DMS153 (cell line): ENCODE measurements at regions not wholly inside any gene's neighbourhood (a gene's known extent, or its start where the extent isn't known, plus 50 kb on each side); places are given as distances from the start of the nearest gene placed in this dataset.

Experiments
- DNase-seq: peaks from one replicate; lab custom pipeline; 2025; lab: John Stamatoyannopoulos, UW

DNA sequence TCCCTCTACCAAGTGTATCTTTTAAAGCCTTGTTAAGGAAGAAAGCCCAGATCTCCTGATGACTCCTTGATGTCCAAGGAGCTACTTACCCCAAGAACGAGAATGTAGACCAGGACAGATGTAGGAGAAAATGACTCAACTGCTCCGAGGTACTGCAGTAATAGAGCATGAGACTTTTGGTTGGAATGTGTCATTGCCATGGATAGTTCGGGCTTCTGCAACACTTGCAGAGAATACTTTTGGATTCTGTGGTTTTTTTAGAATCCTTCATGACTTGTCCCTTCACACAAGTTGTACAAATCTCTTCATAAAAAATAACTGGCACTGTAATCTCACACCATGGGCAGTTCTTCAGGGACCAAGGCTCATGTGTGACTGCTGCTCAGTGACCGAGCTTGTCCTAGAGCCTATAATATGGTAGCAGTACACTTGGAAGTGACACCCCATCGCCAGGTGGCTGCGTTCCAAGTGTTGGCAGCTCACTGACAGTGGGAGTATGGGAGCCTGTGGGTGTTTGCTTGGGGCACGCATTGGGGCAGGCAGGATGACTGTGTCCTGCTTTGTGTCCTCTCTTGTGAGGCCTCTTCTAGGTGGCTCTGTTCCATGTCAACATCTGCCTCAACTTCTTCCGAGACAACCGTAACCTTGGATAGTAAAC is 87.9 kb upstream of the WDR1 start:
- DNase-seq: no peak

DNA sequence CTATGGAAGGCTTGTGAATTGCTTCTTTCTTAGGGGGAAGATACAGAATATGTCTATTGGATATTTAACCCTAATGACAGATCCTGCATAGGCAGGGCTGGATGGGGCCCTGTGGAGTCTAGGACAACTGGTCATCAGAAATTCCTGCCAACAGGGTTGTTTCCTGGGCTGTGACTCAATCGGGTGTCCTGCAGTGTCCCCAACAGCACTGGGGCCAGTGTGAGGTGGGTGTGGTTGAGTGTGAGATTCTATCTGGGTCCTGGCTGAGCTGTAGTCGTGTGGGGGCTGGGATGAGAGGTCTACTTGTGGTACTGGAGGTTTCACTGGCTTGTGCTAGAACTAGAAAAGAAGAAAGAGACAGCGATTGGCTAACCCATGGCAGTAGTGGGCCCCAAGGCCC is 87.3 kb upstream of the WDR1 start:
- DNase-seq: no peak

DNA sequence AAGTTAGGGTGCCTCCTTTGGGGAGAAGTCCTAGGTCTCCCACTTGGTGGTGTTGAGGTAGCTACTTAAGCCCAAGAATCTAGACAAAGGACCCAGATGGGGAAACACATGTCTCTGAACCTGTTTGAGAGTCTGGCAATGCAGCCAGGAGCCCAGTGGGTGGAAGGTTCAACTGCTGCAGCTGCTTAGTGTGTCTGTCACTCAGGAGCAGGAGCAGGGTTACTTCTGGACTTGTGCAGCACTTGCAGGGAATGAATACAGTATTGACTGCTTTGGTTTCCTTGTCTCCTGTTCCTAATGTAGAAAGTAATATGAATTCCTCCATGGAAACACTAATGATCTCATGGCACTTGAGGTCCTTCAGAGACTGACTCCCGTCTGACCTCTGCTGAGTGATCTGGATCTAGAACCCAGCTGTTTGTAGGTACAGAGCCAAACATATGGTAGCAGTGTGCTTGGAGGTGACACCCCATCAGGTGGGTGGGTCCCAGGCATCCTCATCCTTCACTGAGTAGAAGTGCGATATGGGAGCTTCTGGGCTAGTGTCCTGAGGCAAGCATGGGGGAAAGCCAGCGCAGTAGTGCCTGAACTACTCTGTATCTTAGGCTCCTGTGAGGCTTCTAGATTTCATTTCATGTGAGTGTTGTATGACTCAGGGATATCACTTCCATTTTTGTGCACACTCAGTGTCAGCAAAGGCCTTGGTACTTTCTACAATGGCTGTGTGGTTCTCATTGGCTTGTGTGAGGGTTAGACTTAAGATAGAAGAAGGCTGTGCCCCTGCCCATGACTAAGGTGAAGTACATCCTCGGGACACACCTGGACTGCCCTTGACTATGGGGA is 85.0 kb upstream of the WDR1 start:
- no peak for DNase-seq

DNA sequence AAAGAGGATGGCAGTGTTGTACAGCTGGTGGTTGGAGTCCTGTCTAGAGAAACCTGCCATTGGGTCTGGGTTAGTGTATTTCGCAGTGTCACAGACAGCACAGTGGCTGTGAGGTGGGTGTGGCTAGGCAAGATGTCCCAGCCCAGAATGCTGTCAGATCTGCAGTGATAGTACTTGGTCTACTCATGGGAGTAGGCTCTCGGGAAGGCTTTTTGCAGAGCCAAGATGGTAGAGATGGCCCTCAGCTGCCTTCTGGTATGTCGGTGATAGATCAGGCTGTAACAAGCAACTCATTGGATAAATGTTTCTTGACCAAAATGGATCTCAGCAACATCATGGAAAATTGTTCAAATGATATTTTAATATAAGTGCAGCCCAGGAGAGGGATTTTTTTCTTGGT is 84.3 kb upstream of the WDR1 start:
- DNase-seq: no peak

DNA sequence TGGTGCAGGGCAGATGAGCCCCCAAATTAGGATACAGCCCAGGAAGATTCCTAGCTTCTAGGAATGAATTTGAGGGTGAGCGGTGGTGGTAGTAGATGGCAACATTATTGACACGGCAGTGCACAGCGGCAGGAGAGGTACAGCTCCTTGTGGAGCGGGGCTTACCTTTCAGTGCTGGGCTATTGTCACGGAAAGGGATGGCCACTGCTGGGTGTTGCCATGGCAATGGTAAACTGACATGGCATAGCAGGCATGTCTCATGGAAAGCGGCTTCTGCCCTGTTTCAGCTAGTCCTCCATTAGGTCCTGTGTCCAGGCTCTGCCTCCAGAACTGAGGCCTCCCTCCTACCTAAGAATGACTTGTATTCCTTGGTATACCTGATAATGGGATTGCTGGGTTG is 81.8 kb upstream of the WDR1 start:
- no peak for DNase-seq

DNA sequence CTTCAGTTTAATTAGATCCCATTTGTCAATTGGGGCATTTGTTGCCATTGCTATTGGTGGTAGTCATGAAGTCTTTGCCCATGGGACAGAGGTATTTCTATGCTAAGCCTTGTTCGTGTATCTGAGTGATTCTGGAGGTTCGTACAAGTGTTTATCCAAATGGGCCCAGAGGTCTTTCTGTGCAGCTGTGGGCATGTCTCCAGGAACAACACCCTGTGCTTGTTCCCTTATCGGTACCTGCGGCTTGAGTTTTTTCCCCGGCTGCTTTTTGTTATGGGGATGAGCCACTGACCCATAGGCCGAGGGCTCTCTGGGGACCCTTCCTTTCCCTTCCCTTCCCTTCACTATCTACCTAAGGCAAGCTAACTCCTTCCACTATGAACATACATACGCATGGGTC is 81.4 kb upstream of the WDR1 start:
- DNase-seq: no peak

DNA sequence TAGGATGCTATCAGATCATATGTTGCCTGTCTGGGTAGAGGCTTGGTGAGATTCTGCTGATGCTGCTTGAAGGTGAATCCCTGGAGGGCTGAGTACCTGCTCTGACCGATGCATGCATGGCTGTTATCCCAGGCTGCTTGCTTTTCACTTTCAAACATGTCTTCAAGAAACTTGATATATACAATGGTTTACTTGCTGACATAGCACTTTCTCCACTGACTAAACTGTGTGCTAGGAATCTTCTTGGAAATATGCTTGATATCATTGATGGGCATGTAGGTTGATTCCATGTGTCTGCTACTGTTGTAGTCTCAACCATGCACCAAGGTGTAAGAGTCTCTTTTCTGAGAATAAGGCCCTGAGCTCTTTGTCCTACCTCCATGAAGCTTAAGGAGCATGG is 79.6 kb upstream of the WDR1 start:
- DNase-seq: no peak

DNA sequence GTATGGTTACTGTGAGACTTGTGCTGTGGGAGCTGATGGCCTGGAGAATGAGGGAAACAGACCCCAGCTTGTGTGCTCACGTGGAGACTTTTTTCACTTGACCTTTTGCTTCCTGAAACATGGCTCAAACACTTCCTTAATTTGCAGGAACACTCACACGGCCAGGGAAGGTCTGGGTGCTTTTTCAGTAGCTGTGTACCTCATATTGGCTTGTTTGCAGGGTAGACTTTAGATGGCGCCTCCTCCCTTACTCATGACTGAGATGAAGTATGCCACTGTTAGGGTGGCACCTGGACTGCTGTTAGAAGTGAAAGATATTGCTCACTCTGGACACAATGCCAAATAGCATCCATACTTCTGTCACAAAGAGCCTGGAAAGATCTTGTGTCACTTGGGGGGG is 75.7 kb upstream of the WDR1 start:
- no peak for DNase-seq

DNA sequence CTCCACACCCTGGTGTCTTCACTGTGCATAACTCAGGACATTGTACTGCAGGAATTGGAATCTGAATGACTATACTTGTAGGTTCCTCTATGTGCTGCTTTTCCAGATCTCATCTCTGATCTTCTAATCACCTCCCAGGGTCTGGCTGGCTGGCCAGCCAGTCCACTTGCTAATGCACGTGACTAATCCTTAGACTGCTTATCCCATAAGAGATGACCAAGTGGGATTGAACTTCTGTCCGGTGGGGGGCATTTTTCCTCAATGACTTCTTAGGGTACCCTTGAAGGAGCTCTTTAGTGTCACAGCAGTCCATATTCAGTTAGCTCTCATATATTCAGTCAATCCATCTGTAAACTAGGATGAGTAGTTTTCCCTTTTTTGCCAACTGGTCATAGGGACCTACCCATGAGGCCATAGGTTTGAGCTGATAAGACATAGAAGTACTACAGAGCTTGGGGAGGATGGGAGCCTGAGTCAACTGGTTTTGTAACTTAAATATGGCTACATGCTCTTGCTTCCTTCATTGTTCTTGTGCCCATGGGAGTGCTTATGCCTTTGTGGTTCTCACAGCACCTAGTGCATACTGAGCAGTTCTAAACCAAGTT is 71.9 kb upstream of the WDR1 start:
- no peak for DNase-seq

DNA sequence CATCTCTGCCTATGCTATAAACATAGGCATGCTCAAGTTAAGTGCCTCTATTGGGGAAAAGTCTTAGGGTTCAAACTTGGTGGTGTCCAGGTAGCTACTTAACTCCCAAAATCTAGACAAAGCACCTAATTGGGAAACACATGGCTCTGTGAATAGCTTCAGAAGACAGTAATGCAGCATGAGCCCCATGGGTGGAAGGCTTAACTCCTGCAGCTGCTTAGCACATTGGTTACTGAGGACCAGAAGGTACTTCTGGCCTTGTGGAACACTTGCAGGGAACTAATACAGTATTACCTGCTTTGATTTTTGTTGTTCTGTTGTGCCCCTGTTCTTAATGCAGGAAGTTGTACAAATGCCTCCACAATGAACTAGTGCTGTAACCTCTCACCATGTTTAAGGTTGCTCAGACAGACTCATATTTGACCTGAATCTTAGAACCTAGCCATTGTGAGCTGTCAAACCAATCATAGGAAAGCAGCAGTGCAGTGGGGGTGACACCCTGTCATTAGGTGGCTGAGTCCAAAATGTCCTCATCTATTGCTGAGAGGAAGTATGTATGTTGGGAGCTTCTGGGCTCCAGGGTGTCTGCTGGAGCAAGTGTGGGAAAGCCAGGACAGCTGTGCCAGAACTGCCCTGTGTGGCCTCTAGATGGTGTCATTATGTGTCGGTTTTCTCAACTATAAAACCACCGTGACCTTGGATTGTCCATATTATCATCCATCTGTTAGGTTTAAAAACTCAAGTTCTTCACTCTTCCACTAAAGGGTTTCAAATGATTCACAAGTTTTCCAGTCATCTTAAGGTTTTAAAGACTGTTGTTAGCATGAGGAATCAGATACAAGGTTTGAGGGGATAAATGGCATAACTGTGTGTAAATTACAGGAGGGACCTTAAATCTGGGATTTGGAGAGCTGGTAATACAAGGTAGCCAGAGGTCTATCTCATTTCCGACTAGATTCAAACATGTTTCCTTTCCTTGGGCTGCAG is 69.9 kb upstream of the WDR1 start:
- no peak for DNase-seq

DNA sequence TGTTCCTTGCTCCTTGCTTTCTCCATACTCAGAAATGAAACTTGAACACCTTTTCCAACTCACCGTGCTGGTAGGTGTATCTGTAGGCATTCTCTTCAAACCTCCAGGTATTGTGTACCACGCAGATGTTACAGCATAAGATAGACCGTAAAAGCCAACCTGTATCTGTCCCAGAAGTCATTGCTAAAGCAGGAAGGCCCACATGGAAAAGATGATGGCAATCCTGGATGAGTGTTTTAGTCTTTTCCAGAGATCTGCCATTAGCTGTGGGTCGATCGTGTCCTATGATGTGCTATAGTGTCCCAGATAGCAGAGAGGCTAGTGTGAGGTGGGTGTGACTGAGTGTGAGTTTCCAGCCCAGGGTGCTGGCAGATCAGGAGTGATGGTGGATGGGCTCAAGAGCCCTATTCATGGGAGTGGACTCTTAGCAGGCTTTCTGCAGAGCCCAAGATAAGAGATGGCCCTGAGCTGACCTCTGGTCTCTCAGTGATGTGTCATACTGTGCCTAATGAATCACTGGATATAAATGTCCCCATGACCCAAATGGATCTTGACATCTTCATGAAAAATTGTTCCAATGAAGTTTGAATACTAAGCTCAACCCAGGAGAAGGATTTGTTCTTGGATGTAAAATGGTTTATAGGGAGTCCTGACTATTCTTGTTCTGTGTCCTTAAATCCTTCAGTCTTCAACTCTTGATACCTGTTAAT is 69.1 kb upstream of the WDR1 start:
- no peak for DNase-seq

DNA sequence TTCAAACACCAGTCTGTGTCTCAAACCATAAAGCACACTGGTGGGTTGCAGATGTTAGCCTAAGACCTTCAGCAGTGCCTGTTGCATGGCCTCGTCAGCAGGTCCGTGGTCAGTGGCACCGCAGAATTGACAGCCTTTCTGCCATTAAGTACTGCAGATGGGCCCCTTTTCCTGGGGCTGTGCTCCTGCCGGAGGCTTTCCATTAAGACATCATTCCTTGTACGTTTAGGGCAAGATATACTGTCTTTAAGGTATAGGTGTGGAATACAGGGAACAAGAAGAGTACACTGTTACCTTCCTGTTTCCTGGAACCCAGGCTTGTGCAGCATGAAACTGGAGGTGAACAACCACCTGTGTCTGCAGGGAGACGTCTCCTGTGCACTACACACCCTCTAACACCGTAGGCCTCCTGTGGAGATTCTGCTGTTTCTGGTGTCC is 67.9 kb upstream of the WDR1 start:
- DNase-seq: no peak

DNA sequence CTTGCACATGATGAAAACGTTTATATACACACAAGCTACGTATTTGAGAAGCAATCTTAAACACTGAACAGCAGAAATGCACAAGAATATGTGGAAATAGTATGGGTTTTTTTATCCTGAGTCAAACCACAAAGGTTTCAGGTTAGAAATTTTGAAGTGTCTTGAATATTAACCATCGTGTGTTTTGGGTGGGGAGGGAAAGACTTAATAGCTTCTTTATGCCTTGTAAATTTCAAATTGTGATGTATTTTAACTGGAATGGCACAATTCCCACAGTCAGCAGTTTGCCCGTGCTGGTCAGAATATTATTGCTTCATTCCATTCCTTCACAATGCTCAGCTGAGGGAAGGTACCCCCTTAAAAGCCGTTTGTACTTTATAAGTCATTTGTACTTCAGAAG is 67.4 kb upstream of the WDR1 start:
- no peak for DNase-seq

DNA sequence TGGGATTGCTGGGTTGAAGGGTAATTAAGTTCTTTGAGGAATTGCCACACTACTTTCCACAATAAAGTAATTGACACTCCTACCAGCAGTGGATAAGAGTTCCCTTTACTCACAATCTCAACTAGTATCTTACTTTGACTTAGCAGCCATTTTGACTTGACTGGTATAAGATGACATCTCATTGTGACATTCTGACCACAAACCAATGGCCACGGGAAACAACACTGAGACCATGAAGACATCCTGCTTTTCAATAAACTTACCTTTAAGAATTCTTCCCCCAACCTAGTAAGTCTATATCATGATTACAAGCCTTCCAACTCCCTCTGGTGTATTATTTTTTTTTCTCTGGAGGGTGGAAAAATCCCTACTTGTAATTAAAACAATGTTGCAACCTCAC is 66.9 kb upstream of the WDR1 start:
- no peak for DNase-seq

DNA sequence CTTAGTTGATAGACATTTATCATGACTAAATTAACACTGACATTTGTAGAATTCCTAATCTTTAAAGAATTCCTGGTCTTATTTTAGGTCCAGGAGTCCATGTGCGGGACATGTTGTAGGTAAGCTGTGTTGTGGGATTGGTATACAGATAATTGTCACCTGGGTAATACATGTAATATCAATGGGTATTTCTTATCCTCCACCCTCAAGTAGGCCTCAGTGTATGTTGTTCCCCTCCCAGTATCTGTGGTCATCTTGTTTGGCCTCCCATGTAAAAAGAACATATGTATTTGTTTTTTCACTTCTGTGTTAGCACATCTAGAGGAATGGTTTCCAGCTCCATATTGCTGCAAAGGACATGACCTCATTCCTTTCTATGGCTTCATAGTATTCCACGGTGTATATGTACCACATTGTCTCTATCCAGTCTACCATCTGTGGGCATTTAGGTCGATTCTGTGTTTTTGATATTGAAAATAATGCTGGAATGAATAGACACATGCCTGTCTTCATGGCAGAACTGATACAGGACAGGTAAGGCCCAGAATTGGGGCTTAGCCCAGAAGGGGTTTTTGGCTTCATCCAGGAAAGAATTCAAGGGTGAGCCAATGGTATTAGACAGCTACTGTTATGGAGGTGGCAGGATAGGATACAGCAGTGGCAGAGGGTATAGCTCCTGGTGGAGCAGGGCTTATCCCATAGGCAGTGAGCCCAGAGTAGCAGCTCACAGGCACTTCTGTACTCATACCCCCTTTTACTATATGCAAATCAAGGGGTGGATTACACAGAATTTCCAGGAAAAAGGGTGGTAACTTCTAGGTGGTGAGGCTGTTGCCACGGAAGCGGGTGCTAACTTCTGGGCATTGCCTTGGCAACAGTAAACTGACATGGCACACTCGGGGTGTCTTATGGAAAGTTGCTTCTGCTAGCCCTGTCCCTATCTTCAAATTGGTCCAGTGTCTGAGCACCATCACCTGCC is 66.1 kb upstream of the WDR1 start:
- no peak for DNase-seq

DNA sequence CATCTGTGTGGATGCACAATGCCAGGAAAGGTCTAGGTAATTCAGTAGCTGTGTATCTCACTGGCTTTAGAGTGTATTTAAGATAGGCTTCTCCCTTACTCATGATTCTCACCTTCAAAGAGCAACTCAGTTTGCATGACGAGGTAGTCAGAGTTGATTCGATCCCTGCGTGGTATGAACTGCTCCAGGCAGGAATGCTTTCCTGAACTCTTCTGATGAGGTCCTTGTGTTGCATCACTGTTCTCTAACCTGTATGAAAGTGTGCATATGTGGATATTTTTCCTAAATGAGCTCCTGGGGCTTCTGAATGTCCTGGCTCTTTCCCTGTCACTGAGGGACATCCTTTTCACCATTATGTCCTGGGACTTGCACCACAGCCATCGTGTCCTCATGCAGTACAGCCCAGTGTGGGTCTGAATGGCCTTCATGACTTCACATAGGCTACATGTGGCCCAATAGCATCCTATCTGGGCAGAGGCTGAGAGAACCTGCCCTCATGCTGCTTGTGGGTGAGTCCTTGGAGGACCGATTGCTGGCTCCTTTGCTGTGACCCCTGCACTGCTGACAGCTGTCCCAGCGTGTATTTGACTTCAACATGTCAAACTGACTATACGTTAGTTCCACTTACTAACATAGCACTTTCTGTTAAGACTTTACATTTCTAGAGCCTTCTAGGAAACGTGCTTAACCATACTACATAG is 65.3 kb upstream of the WDR1 start:
- DNase-seq: no peak

DNA sequence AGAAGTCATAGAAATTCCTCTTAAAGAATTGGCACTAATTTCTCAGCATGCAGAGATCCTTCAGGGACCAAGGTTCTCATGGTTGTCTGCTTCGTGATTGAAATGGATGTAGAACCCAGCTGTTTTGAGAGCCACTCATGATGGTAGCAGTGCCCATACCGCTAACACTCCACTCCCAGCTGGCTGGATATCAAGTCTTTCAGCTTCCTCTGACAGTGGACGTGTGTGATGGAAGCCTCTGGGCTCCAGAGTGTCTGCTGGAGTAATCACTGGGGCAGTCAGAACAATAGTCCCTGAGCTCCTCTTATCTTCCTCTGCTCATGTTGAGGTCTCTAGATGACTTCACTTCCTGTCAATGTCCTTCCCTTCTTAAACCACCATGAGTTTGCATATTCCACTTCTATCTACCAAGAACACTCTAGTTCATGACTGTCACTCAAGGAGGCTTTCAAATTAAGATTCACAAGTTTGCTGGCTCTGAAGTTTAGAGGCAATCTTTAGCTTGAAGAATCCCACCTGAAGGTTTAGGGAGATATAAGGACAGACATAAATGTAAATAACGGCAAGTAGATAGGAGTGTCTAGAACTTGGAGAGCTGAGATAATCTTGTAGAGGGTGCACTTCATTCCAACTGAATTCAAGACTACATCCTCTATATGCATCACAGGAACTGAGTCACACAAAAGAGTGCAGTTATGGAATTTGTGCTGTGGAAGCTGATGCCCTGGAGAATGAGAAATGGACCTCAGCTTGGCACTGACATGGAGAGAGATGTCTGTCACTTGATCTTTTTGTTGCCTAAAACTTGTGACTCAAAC is 64.5 kb upstream of the WDR1 start:
- no peak for DNase-seq

DNA sequence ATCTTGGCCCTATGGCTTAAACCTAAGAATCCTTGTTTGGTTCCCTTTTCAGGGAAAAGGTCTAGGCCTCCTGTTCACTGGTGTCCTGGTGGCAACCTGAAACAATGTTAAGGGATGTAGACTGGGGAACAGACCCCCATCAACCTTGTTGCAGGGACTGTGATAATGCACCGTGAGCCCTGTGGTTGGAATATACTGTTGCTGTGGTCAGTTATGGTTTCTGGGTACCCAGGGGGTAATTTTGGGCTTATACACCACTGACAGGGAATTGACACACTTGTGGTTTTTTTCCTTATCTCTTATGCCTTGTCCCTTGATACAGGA is 64.0 kb upstream of the WDR1 start:
- DNase-seq: no peak
